22Rv1 (cell line): ENCODE measurements at regions not wholly inside any gene's neighbourhood (a gene's known extent, or its start where the extent isn't known, plus 50 kb on each side); places are given as distances from the start of the nearest gene placed in this dataset.

ENCODE experiments used
- CTCF ChIP-seq: fragments of 450-650 bp; IDR thresholded peaks from 2 replicates; pipeline ENCODE4 v1.5.1; 2017; ENCODE audit warnings: mild to moderate bottlenecking
- ZFX ChIP-seq: fragments of 450-650 bp; IDR thresholded peaks from 2 replicates; pipeline ENCODE4 v1.6.1; 2017; ENCODE audit warnings: antibody characterized with exemption, borderline replicate concordance

- TF ChIP-seq CTCF (no peak), ZFX (no peak)
Observed at GRCh38 chrX:8366481-8366880, 98.1 kb upstream of the VCX3B start.
